ENCODE measurements at regions not wholly inside any gene's neighbourhood (a gene's known extent, or its start where the extent isn't known, plus 50 kb on each side); places are given as distances from the start of the nearest gene placed in this dataset.

- TF ChIP-seq YY1 (IDR thresholded peaks at IDR 0.05; ENCODE audit: low read depth, low read length) (no peak), HCFC1 (IDR thresholded peaks at IDR 0.05; ENCODE audit: low read length) (no peak), FOXK2 (IDR thresholded peaks at IDR 0.05) (no peak), NBN (IDR thresholded peaks at IDR 0.05) (no peak), SRF (IDR thresholded peaks at IDR 0.05; ENCODE audit: low read depth in 2 of 2, low read length in 2 of 2) (no peak), TARDBP (IDR thresholded peaks at IDR 0.05; ENCODE audit: borderline replicate concordance) (no peak)
These were observed 1507.0 kb upstream of the IGFBP7 start (continued) for GRCh38 chr4:58617226-58617625.

GRCh38 chr4:58611012-58611411 lies 1500.8 kb upstream of the IGFBP7 start:
- Histone ChIP-seq H4K20me1 (ENCODE audit: control insufficient read depth, insufficient read depth) (no peaks in the 10 kb centered on the region), H3K9me3 (replicated peaks; ENCODE audit: control insufficient read depth, insufficient read depth, low read length) (no peaks in the 10 kb centered on the region), H3K36me3 (ENCODE audit: control insufficient read depth in 2 of 2, insufficient read depth in 2 of 2, low read length in 1 of 2) (no peaks in the 10 kb centered on the region), H3K4me1 (ENCODE audit: control insufficient read depth, insufficient read depth, low read length) (no peaks in the 10 kb centered on the region), H3K4me2 (ENCODE audit: control insufficient read depth, insufficient read depth) (no peak overlapping the region), H3K9ac (ENCODE audit: control insufficient read depth, insufficient read depth, low read length) (no peak overlapping the region), H3K4me3 (no peak overlapping the region), H3K27ac (ENCODE audit: control insufficient read depth, insufficient read depth) (no peak overlapping the region), H2AFZ (ENCODE audit: control insufficient read depth, low read depth, low read length) (no peak overlapping the region), H3K79me2 (ENCODE audit: control insufficient read depth, insufficient read depth, low read length) (no peaks in the 10 kb centered on the region), H3K27me3 (replicated peaks in 1 of 2; ENCODE audit: control insufficient read depth in 2 of 2, insufficient read depth in 2 of 2, low read length in 1 of 2) (no peaks in the 10 kb centered on the region)
- ChIA-PET POLR2A (no interaction called here), SMC1A (ENCODE audit: uncharacterized antibody, unreplicated experiment) (interaction anchor here (0.9 kb wide), 1 partner anchor 194 kb away, joined by 3 read pairs; no protein-coding TSS in a partner anchor), RAD21 (ENCODE audit: unreplicated experiment) (no interaction called here), CTCF (no interaction called here)
- BruUV-seq (replicated peaks) = no TSS peak
- ATAC-seq (no peak), FAIRE-seq (no peak), DNase-seq (ENCODE audit: low read depth, low spot score) (no peak)
- 0% methylated on average over 1 of the region's 1 CpG for WGBS (ENCODE audit: insufficient coverage, insufficient replicate concordance, low lambda C conversion rate, missing lambda C conversion rate)
- in situ Hi-C loops (cut with MboI) = no loop called here
- intact Hi-C loops (cut with micrococcal nuclease; ENCODE audit: unreplicated experiment) = no loop called here
- TF ChIP-seq SKIL (IDR thresholded peaks at IDR 0.05; ENCODE audit: low read depth, poor library complexity, severe bottlenecking) (no peak), SP1 (IDR thresholded peaks at IDR 0.05; ENCODE audit: low read depth, low read length) (no peak), TARDBP (IDR thresholded peaks at IDR 0.05; ENCODE audit: borderline replicate concordance) (no peak), NKRF (conservative IDR thresholded peaks at IDR 0.05) (no peak), MYC (IDR thresholded peaks at IDR 0.05; ENCODE audit: insufficient read depth, insufficient read length, insufficient replicate concordance, low read length, severe bottlenecking) (no peak), CEBPZ (IDR thresholded peaks at IDR 0.05; ENCODE audit: low read depth, low read length) (no peak), USF2 (IDR thresholded peaks at IDR 0.05; ENCODE audit: borderline replicate concordance, low read depth, low read length) (no peak), EGR1 (IDR thresholded peaks at IDR 0.05; ENCODE audit: borderline replicate concordance in 1 of 2, low read depth in 2 of 2, low read length in 2 of 2) (no peak)

Data from GM12878 (cell line).